HG03342 (cell line): ENCODE measurements at regions not wholly inside any gene's neighbourhood (a gene's known extent, or its start where the extent isn't known, plus 50 kb on each side); places are given as distances from the start of the nearest gene placed in this dataset.

Source experiments
- ATAC-seq: cut with Tn5 transposase; IDR thresholded peaks from one replicate; pipeline ENCODE4 v1.9.1; 2021; ENCODE audit warnings: mild to moderate bottlenecking, moderate library complexity; ENCODE audit not compliant: unreplicated experiment

DNA sequence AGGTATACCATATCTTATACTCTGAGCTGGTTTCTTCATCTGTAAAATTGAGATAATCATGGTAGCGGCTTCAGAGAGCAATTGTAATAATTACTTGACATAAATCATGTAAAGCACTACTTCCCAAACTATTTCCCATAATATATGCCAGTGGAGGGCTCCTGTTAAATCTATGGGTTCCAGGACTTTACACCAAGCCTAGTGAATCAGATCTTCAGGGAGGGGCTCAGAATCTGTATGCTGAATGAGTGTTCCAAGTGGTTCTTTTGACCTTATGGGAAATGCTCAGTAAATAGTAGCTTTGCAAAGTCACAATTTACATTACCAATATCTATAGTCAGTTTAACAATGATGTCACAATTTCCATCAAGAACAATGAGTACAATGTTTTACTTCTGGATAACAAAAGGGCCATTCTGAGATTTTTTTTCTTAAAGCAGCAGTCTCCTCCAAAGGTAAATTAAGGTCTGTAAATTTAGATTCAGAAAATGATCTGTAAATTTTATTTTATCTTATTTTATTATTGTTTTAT, 50.9 kb upstream of the NLK start:
- no peak for ATAC-seq
